ENCODE measurements at regions not wholly inside any gene's neighbourhood (a gene's known extent, or its start where the extent isn't known, plus 50 kb on each side); places are given as distances from the start of the nearest gene placed in this dataset.
"Not testable (repeated sequence)": the region's sequence is repeated elsewhere in the genome, so short reads cannot be mapped to it uniquely, and the experiment has no call there.

- DNase-seq, result no peak
Measured at GRCh38 chr2:144920755-144921530, 401.0 kb upstream of the ZEB2 start.

GRCh38 chr2:144914622-144915318 is 394.9 kb upstream of the ZEB2 start:
- DNase-seq, result no peak

DNA sequence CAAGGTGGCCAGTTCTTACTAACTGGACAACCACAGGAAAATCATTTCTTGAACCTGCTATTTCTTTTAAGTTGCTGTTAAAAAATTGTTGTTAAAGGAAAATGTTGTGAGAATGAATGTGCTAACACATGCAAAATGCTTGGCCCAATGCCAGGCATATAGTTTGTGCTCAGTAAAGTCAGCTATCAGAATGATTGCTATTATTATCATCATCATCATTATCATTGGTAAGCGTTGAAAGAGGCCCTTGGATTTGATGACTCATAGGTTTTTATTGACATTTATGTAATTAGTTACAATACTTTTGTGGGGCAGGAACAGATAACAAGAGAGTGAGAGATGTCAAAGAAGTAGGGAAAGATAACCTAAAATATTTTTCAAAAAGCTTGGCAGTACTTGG is 394.2 kb upstream of the ZEB2 start:
- no peak for DNase-seq

DNA sequence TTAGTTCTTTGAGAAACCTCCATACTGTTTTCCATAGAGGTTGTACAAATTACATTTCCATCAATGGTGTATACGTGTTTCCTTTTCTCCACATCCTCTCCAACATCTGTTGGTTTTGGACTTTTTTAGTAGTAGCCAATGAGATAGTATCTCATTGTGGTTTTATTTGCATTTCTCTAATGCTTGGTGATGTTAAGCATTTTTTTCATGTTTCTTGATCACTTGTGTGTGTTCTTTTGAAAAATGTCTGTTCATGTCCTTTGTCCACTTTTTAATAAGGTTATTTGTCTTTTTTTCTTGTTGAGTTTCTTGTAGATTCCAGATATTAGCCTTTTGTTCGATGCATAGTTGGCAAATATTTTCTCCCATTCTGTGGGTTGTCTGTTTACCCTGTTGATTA is 392.3 kb upstream of the ZEB2 start:
- DNase-seq, result no peak

DNA sequence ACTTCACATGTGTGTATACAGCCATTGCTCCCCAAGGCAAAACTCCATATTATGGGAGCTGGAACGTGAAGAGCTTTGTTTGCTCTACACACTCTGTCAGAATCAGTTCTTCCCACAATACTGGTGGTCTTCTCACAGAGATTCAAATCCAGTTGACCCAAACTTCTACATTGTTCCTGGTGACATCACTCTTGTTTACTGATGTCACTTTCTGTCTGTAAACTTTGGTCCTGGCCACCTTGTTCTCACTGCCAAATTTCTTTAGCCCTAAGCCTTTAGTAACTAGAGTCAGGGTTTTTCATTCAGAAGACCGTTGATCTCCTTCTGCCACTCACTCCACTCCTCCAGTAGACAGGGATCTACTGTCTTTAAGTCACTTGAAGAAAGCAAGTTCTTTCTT is 386.0 kb upstream of the ZEB2 start:
- DNase-seq, result no peak

DNA sequence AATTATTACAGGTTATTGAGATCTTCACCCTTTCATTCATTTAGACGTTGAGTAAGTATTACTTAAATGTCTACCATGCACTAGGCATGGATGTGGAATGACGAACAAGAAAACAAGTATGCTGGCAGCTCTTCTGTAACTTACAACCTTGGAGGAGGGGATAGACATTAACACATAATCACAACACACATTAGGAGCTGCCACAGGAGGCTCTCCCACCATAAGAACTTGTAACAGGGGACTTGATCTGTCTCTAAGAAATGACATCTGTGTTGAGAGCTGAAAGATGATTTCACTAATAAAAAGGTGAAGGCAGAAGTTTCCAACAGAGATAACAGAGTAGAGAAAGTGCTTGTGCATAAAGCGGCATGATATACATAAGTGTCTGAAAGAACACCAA is 384.7 kb upstream of the ZEB2 start:
- no peak for DNase-seq

DNA sequence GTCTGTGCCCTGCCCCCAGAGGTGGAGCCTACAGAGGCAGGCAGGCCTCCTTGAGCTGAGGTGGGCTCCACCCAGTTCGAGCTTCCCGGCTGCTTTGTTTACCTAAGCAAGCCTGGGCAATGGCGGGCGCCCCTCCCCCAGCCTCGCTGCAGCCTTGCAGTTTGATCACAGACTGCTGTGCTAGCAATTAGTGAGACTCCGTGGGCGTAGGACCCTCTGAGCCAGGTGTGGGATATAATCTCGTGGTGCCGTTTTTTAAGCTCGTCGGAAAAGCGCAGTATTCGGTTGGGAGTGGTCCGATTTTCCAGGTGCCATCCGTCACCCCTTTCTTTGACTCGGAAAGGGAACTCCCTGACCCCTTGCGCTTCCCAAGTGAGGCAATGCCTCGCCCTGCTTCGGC is 383.1 kb upstream of the ZEB2 start:
- DNase-seq, result not testable (repeated sequence)

DNA sequence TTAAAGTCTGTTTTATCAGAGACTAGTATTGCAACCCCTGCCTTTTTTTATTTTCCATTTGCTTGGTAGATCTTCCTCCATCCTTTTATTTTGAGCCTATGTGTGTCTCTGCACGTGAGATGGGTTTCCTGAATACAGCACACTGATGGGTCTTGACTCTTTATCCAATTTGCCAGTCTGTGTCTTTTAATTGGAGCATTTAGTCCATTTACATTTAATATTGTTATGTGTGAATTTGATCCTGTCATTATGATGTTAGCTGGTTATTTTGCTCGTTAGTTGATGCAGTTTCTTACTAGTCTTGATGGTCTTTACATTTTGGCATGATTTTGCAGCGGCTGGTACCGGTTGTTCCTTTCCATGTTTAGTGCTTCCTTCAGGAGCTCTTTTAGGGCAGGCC is 381.5 kb upstream of the ZEB2 start:
- DNase-seq, result not testable (repeated sequence)

DNA sequence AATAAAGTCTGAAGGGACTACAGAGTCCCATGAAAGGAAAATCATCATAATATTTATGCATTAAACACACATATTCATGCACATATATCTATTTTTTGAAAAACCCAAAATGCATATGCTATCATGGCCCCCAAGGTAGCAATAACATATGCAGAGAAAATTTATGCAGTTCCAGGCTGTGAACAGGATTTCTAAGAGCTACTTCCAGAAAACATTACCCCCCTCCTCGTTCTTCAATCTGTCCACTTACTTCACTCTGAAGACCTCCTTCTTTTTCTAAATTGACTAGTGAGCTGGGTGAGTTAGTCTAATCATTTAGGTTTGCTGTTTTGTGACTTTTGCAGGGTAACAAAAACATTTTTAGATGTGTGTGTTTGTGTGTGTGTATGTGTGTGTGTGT is 376.4 kb upstream of the ZEB2 start:
- DNase-seq, result no peak

GRCh38 chr2:144894612-144895599 is 375.0 kb upstream of the ZEB2 start:
- DNase-seq, result no peak

- DNase-seq, result no peak
Measured at GRCh38 chr2:144893464-144893863, 373.5 kb upstream of the ZEB2 start.

- no peak for DNase-seq
Measured at GRCh38 chr2:144890828-144891227, 370.9 kb upstream of the ZEB2 start.

- DNase-seq, result no peak
Measured at GRCh38 chr2:144889348-144889747, 369.4 kb upstream of the ZEB2 start.

DNA sequence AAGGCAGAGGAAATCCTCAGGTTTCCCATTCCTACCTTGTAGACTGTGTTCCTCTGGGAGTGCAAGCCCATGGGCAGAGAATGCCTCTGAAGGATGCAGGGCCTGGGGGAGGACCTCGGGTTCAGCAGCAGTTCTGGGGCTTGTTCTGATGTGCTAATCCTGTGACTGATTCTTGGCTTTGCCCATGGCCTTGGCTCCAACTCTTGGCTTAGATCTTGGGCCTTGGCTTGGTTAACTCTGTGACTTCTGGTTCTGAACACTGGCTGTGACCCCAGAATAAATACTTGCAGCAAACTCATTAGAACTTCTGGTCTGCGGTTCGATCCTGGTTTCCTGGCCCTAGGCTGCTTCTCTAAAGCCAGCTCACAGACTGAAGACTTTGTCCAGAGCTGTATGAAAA is 366.9 kb upstream of the ZEB2 start:
- no peak for DNase-seq

GRCh38 chr2:144877893-144878292 is 358.0 kb upstream of the ZEB2 start:
- no peak for DNase-seq

DNA sequence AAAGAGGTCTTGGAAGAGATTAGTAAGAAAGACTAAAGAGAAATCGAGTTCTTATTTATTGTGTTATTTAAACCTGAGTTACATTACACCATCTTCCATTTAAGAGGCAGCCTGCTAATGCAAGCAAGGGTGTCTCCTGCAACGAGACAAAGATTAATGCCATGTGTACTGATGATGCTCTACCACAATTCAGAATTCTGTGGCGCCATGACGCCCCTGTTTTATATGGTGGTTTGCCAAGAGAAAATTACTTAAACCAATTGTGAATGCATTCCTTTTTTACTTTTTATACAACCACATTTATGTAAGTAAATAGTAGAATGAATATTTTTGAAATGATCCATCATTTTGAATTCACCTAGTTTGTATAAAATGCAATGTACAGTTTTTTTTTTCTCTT is 356.1 kb upstream of the ZEB2 start:
- DNase-seq, result no peak

DNA sequence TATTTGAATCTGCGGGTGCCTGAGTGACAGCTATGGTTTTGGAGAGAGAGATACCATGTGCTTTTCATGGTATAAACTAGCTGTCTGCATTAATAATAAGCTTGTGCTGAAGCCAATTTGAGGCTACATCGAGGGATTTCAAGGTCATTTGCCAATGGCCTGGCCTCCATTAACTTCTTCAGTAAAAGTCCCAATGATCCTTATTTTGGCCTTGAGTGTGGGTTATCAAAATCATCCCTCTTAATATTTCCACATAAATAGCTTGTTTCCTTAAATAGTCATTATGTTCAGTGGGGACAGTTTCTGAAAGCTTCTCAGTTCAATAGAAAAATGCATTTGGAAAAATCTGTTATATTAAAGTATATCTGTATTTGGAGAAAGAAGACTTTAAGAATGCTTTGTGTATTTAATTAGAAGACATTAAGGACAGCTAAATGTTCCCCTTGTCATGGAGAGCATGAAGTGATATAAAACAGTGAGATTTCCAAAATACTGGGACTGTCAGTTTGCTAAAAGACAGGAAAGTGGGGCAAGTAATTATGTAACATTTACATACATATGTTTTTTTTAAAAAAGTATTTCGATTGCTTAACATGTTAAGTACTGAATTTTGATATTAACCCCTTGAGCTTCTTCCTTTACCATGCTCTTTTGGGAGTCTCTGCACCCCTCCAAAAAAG is 355.5 kb upstream of the ZEB2 start:
- DNase-seq, result no peak

DNA sequence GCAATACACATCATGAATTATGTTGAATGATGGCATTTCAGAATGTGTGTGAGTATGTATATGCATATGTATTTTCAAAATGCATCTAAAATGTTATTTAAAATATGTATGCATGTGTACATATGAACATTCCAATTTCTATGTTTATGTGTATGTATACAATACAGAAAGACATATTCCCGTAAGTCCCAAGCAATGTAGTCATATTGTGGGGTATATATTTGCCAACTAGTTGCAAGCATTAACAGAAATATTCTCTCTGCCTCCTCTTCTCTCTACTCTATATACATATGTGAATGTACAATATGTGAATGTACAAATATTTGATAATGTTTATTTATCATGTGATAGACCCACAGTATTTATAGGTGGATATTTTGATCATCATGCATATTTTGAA is 345.8 kb upstream of the ZEB2 start:
- no peak for DNase-seq

GRCh38 chr2:144859716-144860115 is 339.8 kb upstream of the ZEB2 start:
- DNase-seq, result no peak

DNA sequence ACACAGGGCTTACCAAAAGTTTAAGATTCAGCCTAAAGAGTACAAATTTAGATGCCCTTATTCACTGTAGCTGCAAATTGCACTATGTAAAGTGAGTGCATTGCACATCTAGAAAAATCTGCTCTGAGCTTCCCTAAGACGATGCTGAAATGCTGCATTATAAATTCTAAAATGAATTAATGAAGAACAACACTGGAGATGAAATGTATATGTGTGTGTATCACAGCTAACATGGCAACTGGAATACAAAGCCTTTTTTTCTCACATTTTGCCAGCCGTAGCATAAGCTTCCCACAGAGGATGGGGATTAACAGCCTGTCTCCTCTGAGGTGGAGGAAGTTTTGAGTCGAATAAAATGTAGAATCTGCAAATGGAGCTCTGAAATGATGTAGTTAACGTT is 338.3 kb upstream of the ZEB2 start:
- DNase-seq, result no peak

DNA sequence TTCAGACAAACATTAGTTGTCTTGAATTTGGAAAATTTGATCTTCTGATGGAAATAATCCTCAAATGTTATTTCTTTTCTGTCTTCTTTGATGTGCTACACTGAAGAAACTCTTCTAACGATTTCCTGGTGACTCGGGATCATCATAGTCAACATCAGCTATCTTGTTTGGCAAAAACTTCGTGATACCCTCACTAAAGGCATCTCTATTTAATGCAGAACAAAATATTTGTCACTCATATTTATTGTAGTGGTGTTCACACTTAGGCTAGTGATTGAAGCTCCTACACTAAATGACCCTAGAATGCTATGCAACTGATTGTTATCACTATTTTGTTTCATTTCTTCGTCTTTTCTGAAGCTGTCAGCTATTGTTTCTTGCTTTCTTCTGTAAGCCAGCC is 334.7 kb upstream of the ZEB2 start:
- DNase-seq, result no peak

- no peak for DNase-seq
Measured at GRCh38 chr2:144849612-144850011, 329.7 kb upstream of the ZEB2 start.

- DNase-seq, result no peak
Measured at GRCh38 chr2:144848423-144848822, 328.5 kb upstream of the ZEB2 start.

All from SHP77 treated with DMSO at 0.1 percent for 48 hours (cell line).